ENCODE measurements at regions not wholly inside any gene's neighbourhood (a gene's known extent, or its start where the extent isn't known, plus 50 kb on each side); places are given as distances from the start of the nearest gene placed in this dataset.

DNA sequence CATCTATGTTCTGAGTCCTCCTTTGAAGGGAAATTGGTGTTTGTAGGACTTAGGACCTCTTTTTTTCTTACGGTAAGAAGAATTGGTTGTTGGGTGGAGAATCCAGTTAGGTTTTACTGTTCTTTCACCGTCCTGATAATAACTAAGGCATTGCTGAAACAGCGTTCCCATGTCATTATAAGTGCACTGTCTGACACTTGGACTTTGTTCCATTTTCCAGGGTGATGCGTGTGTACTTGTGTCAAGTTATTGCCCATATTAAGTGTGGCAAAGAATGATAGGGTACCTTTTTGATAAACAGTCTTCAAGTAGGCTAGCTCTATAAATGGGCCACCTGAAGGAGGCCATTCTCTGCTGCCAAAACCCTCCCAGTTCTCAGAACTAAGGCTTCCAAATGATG, 119.7 kb downstream of the AASDH start:
- CTCF ChIA-PET (ENCODE audit: partially characterized antibody): no interaction called here

GRCh38 chr4:56264873-56265272, 122.4 kb downstream of the AASDH start:
- peaks cover 0 to 8% of the 10 kb centered on the region in 2 donors for H3K36me3 Mint-ChIP-seq
- H3K4me1 ChIP-seq (ENCODE audit: insufficient read depth, low read length): no peaks in the 10 kb centered on the region
- H3K27me3 ChIP-seq (ENCODE audit: insufficient read depth, low read length): no peaks in the 10 kb centered on the region
- no peak overlapping the region for H3K4me3 ChIP-seq (ENCODE audit: low read length in 2 of 2)
- ChIA-PET POLR2A (ENCODE audit: partially characterized antibody) (no interaction called here), CTCF (ENCODE audit: partially characterized antibody) (no interaction called here)
- no peak overlapping the region for H3K4me3 Mint-ChIP-seq
- peaks cover 3% of the 10 kb centered on the region in 2 donors for H3K27me3 Mint-ChIP-seq
- H3K36me3 ChIP-seq (ENCODE audit: insufficient read depth, low read length): no peaks in the 10 kb centered on the region
- intact Hi-C loops (cut with micrococcal nuclease): no loop called here
- peaks cover 0 to 15% (median 8%) of the 10 kb centered on the region in 8 donors for H3K9me3 Mint-ChIP-seq
- DNase-seq: no peak
- peak overlapping the region in 1 of 7 donors; percentile 18 for H3K27ac Mint-ChIP-seq
- H3K4me1 Mint-ChIP-seq: peaks cover 6 to 12% (median 10%) of the 10 kb centered on the region in 4 donors
- H3K27ac ChIP-seq (ENCODE audit: low read depth, low read length): no peak overlapping the region
- H3K9me3 ChIP-seq (ENCODE audit: control insufficient read depth in 1 of 2, low read length in 2 of 2): no peaks in the 10 kb centered on the region

More for the DNA sequence above, 119.7 kb downstream of the AASDH start:
- no peaks in the 10 kb centered on the region for H3K9me3 ChIP-seq (ENCODE audit: control insufficient read depth in 1 of 2, low read length in 2 of 2)
- DNase-seq: no peak
- Mint-ChIP-seq H3K4me1 (no peaks in the 10 kb centered on the region), H3K27ac (no peak overlapping the region), H3K36me3 (peaks cover 0 to 8% of the 10 kb centered on the region in 2 donors), H3K4me3 (no peak overlapping the region), H3K27me3 (peaks cover 3 to 8% of the 10 kb centered on the region in 2 donors), H3K9me3 (peaks cover 0 to 15% (median 8%) of the 10 kb centered on the region in 8 donors)
- H3K4me3 ChIP-seq (ENCODE audit: low read length in 2 of 2): no peak overlapping the region
- POLR2A ChIA-PET (ENCODE audit: partially characterized antibody): no interaction called here
- no peaks in the 10 kb centered on the region for H3K27me3 ChIP-seq (ENCODE audit: insufficient read depth, low read length)
- no peaks in the 10 kb centered on the region for H3K4me1 ChIP-seq (ENCODE audit: insufficient read depth, low read length)
- no peaks in the 10 kb centered on the region for H3K36me3 ChIP-seq (ENCODE audit: insufficient read depth, low read length)
- intact Hi-C loops (cut with micrococcal nuclease): no loop called here
- no peak overlapping the region for H3K27ac ChIP-seq (ENCODE audit: low read depth, low read length)

GRCh38 chr4:56261027-56261426, 126.3 kb downstream of the AASDH start:
- Histone ChIP-seq H3K27me3 (ENCODE audit: insufficient read depth, low read length) (no peaks in the 10 kb centered on the region), H3K4me1 (ENCODE audit: insufficient read depth, low read length) (no peaks in the 10 kb centered on the region), H3K36me3 (ENCODE audit: insufficient read depth, low read length) (no peaks in the 10 kb centered on the region), H3K4me3 (ENCODE audit: low read length in 2 of 2) (no peak overlapping the region), H3K9me3 (ENCODE audit: control insufficient read depth in 1 of 2, low read length in 2 of 2) (no peaks in the 10 kb centered on the region), H3K27ac (ENCODE audit: low read depth, low read length) (no peak overlapping the region)
- Mint-ChIP-seq H3K9me3 (peaks cover 0 to 15% (median 8%) of the 10 kb centered on the region in 8 donors), H3K27ac (peak overlapping the region in 2 of 7 donors; percentile 29 to 33), H3K27me3 (no peaks in the 10 kb centered on the region), H3K4me3 (peak overlapping the region in 1 of 8 donors; percentile 56), H3K36me3 (peaks cover 0 to 8% of the 10 kb centered on the region in 2 donors), H3K4me1 (peaks cover 6 to 12% (median 10%) of the 10 kb centered on the region in 4 donors)
- ChIA-PET CTCF (ENCODE audit: partially characterized antibody) (no interaction called here), POLR2A (ENCODE audit: partially characterized antibody) (no interaction called here)
- peak in 4 of 5 donors; percentile 0 to 3 (median 2) for DNase-seq
- intact Hi-C loops (cut with micrococcal nuclease): no loop called here

- peaks cover 0 to 15% (median 8%) of the 10 kb centered on the region in 8 donors for H3K9me3 Mint-ChIP-seq
- no peak overlapping the region for H3K27ac ChIP-seq (ENCODE audit: low read depth, low read length)
These were observed 127.0 kb downstream of the AASDH start for GRCh38 chr4:56260320-56260719.

GRCh38 chr4:56259655-56260054, 127.6 kb downstream of the AASDH start:
- H3K9me3 ChIP-seq (ENCODE audit: control insufficient read depth in 1 of 2, low read length in 2 of 2): no peaks in the 10 kb centered on the region
- no peak overlapping the region for H3K27ac ChIP-seq (ENCODE audit: low read depth, low read length)
- no peak overlapping the region for H3K4me3 ChIP-seq (ENCODE audit: low read length in 2 of 2)
- H3K36me3 ChIP-seq (ENCODE audit: insufficient read depth, low read length): no peaks in the 10 kb centered on the region
- ChIA-PET CTCF (ENCODE audit: partially characterized antibody) (no interaction called here), POLR2A (ENCODE audit: partially characterized antibody) (no interaction called here)
- no peak for DNase-seq
- H3K27ac Mint-ChIP-seq: no peak overlapping the region
- H3K4me3 Mint-ChIP-seq: no peak overlapping the region
- peaks cover 0 to 8% of the 10 kb centered on the region in 2 donors for H3K36me3 Mint-ChIP-seq
- H3K27me3 Mint-ChIP-seq: peaks cover 0 to 2% of the 10 kb centered on the region in 2 donors
- peaks cover 6 to 12% (median 10%) of the 10 kb centered on the region in 4 donors for H3K4me1 Mint-ChIP-seq
- no peaks in the 10 kb centered on the region for H3K27me3 ChIP-seq (ENCODE audit: insufficient read depth, low read length)
- H3K9me3 Mint-ChIP-seq: peaks cover 0 to 13% (median 8%) of the 10 kb centered on the region in 8 donors
- intact Hi-C loops (cut with micrococcal nuclease): no loop called here
- no peaks in the 10 kb centered on the region for H3K4me1 ChIP-seq (ENCODE audit: insufficient read depth, low read length)

More at GRCh38 chr4:56260320-56260719, 127.0 kb downstream of the AASDH start:
- Mint-ChIP-seq H3K4me3 (no peak overlapping the region), H3K36me3 (peaks cover 0 to 8% of the 10 kb centered on the region in 2 donors), H3K27ac (no peak overlapping the region), H3K27me3 (no peaks in the 10 kb centered on the region), H3K4me1 (peaks cover 6 to 12% (median 10%) of the 10 kb centered on the region in 4 donors)
- H3K4me3 ChIP-seq (ENCODE audit: low read length in 2 of 2): no peak overlapping the region
- no peaks in the 10 kb centered on the region for H3K4me1 ChIP-seq (ENCODE audit: insufficient read depth, low read length)
- no peaks in the 10 kb centered on the region for H3K27me3 ChIP-seq (ENCODE audit: insufficient read depth, low read length)
- H3K36me3 ChIP-seq (ENCODE audit: insufficient read depth, low read length): no peaks in the 10 kb centered on the region
- no peak for DNase-seq
- POLR2A ChIA-PET (ENCODE audit: partially characterized antibody): no interaction called here
- no peaks in the 10 kb centered on the region for H3K9me3 ChIP-seq (ENCODE audit: control insufficient read depth in 1 of 2, low read length in 2 of 2)
- intact Hi-C loops (cut with micrococcal nuclease): no loop called here
- CTCF ChIA-PET (ENCODE audit: partially characterized antibody): no interaction called here

DNA sequence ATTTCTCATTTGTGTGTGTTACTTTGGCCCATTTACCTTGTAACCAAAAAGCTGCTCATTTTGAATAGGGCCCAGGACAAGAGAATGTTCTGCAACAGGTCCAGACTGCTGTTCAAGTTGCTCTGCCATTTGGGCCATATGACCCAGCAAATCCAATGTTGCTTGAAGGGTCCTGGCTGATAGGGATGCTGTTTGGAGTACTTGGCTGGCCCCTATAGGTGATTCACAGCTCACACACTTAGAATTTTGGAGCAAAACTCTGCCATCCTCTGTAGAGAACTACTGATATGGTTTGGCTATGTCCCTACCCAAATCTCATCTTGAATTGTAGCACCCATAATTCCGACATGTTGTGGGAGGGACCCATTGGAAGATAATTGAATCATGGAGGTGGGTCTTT, 131.5 kb downstream of the AASDH start:
- Histone ChIP-seq H3K27me3 (ENCODE audit: insufficient read depth, low read length) (peaks cover 6% of the 10 kb centered on the region), H3K36me3 (ENCODE audit: insufficient read depth, low read length) (no peaks in the 10 kb centered on the region), H3K9me3 (ENCODE audit: control insufficient read depth in 1 of 2, low read length in 2 of 2) (no peaks in the 10 kb centered on the region), H3K27ac (ENCODE audit: low read depth, low read length) (no peak overlapping the region), H3K4me1 (ENCODE audit: insufficient read depth, low read length) (no peaks in the 10 kb centered on the region), H3K4me3 (ENCODE audit: low read length in 2 of 2) (no peak overlapping the region)
- ChIA-PET POLR2A (ENCODE audit: partially characterized antibody) (no interaction called here), CTCF (ENCODE audit: partially characterized antibody) (no interaction called here)
- H3K27me3 Mint-ChIP-seq: peaks cover 3 to 9% of the 10 kb centered on the region in 2 donors
- intact Hi-C loops (cut with micrococcal nuclease): no loop called here
- H3K4me1 Mint-ChIP-seq: peaks cover 3 to 8% (median 4%) of the 10 kb centered on the region in 4 donors
- no peak for DNase-seq
- H3K4me3 Mint-ChIP-seq: no peak overlapping the region
- H3K27ac Mint-ChIP-seq: no peak overlapping the region
- no peaks in the 10 kb centered on the region for H3K36me3 Mint-ChIP-seq
- H3K9me3 Mint-ChIP-seq: peaks cover 0 to 2% (median 0%) of the 10 kb centered on the region in 8 donors

GRCh38 chr4:56253666-56254305, 133.5 kb downstream of the AASDH start:
- peaks cover 0 to 2% (median 0%) of the 10 kb centered on the region in 8 donors for H3K9me3 Mint-ChIP-seq
- peaks cover 8 to 9% of the 10 kb centered on the region in 2 donors for H3K27me3 Mint-ChIP-seq
- H3K27ac Mint-ChIP-seq: no peak overlapping the region
- Histone ChIP-seq H3K36me3 (ENCODE audit: insufficient read depth, low read length) (no peaks in the 10 kb centered on the region), H3K4me1 (ENCODE audit: insufficient read depth, low read length) (no peaks in the 10 kb centered on the region), H3K9me3 (ENCODE audit: control insufficient read depth in 1 of 2, low read length in 2 of 2) (no peaks in the 10 kb centered on the region), H3K27me3 (ENCODE audit: insufficient read depth, low read length) (peaks cover 6% of the 10 kb centered on the region), H3K4me3 (ENCODE audit: low read length in 2 of 2) (no peak overlapping the region), H3K27ac (ENCODE audit: low read depth, low read length) (no peak overlapping the region)
- ChIA-PET CTCF (ENCODE audit: partially characterized antibody) (no interaction called here), POLR2A (ENCODE audit: partially characterized antibody) (no interaction called here)
- no peak overlapping the region for H3K4me3 Mint-ChIP-seq
- H3K4me1 Mint-ChIP-seq: no peaks in the 10 kb centered on the region
- H3K36me3 Mint-ChIP-seq: no peaks in the 10 kb centered on the region
- DNase-seq: no peak
- intact Hi-C loops (cut with micrococcal nuclease): no loop called here
